ENCODE measurements at regions not wholly inside any gene's neighbourhood (a gene's known extent, or its start where the extent isn't known, plus 50 kb on each side); places are given as distances from the start of the nearest gene placed in this dataset.
"Not testable (repeated sequence)": the region's sequence is repeated elsewhere in the genome, so short reads cannot be mapped to it uniquely, and the experiment has no call there.

DNA sequence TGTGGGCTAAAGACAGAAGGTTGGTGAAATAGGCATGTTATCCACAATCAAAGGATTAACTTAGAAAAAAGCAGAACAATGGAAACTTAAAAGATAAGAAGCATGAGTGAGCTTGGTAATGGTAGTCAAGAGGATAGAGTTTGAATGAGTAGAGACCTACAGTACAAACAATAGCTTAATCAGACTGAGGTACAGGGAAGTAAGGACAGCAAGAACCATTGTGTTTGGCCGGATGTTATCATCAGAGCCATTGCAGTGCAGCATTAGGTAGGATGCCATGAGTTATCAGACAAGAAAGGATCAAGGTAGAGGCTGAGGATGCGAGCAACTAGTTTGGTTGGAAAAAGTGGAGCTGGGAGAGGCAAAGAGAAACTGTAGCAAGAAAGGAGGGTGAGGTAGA is 353.3 kb upstream of the VSTM2A start:
- Histone ChIP-seq H3K27me3 (ENCODE audit: insufficient read depth, low read depth) (no peaks in the 10 kb centered on the region), H3K4me1 (ENCODE audit: low read depth, poor library complexity, severe bottlenecking) (no peaks in the 10 kb centered on the region), H4K20me1 (ENCODE audit: insufficient read depth) (no peaks in the 10 kb centered on the region), H3K79me2 (ENCODE audit: insufficient read depth, low read depth) (no peaks in the 10 kb centered on the region), H3K4me3 (IDR thresholded peaks at IDR 0.05; ENCODE audit: insufficient read depth, low read depth, low read length) (no peak overlapping the region), H3K9ac (no peak overlapping the region), H3K27ac (no peak overlapping the region), H3K36me3 (ENCODE audit: insufficient read depth) (no peaks in the 10 kb centered on the region), H3K4me2 (no peak overlapping the region), H2AFZ (ENCODE audit: low read depth) (no peak overlapping the region)
- TF ChIP-seq, protein P1, sequence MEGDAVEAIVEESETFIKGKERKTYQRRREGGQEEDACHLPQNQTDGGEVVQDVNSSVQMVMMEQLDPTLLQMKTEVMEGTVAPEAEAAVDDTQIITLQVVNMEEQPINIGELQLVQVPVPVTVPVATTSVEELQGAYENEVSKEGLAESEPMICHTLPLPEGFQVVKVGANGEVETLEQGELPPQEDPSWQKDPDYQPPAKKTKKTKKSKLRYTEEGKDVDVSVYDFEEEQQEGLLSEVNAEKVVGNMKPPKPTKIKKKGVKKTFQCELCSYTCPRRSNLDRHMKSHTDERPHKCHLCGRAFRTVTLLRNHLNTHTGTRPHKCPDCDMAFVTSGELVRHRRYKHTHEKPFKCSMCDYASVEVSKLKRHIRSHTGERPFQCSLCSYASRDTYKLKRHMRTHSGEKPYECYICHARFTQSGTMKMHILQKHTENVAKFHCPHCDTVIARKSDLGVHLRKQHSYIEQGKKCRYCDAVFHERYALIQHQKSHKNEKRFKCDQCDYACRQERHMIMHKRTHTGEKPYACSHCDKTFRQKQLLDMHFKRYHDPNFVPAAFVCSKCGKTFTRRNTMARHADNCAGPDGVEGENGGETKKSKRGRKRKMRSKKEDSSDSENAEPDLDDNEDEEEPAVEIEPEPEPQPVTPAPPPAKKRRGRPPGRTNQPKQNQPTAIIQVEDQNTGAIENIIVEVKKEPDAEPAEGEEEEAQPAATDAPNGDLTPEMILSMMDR (conservative IDR thresholded peaks at IDR 0.05; ENCODE audit: low read depth, low read length) = no peak

DNA sequence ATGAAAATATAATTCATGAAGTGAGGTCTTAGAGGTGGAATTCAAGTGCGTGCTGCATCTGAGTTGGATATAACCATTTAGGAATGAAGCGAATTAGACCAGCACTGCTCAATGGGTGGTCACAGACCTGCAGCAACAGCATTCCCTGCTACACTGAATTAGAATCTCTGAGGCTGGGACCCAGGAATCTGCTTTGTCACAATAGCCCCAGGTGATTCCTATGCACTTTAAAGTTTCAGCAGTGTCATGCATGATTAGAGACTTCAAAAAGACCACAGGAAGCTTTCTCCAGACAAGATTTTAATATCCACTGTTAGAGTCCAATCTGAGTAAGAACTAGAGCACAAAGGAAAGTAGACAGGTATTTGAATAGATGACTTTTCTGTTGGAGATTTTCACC is 352.8 kb upstream of the VSTM2A start:
- H3K4me3 ChIP-seq (IDR thresholded peaks at IDR 0.05; ENCODE audit: insufficient read depth, low read depth, low read length) = no peak overlapping the region

DNA sequence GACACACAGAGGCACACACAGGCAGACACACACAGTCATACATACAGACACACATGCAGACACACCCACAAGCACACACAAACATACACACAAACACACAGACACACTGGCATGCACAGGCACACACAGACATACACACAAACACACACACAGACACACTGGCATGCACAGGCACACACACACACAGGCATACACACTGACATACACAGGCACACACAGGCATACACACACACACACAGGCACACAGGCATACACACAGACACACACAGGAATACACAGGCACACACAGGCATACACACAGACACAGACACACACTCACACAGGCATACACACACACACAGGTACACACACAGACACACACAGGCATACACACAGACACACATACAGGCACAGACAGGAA is 340.7 kb upstream of the VSTM2A start:
- no peak overlapping the region for H2AFZ ChIP-seq (ENCODE audit: low read depth)
- H3K9ac ChIP-seq = no peak overlapping the region
- no peaks in the 10 kb centered on the region for H3K27me3 ChIP-seq (ENCODE audit: insufficient read depth, low read depth)
- no peaks in the 10 kb centered on the region for H3K4me1 ChIP-seq (ENCODE audit: low read depth, poor library complexity, severe bottlenecking)
- H4K20me1 ChIP-seq (ENCODE audit: insufficient read depth) = no peaks in the 10 kb centered on the region
- H3K27ac ChIP-seq = no peak overlapping the region
- H3K4me3 ChIP-seq (IDR thresholded peaks at IDR 0.05; ENCODE audit: insufficient read depth, low read depth, low read length) = no peak overlapping the region
- no peak overlapping the region for H3K4me2 ChIP-seq
- H3K79me2 ChIP-seq (ENCODE audit: insufficient read depth, low read depth) = no peaks in the 10 kb centered on the region
- TF ChIP-seq, protein P1 (conservative IDR thresholded peaks at IDR 0.05; ENCODE audit: low read depth, low read length) = no peak
- H3K36me3 ChIP-seq (ENCODE audit: insufficient read depth) = no peaks in the 10 kb centered on the region

More for the DNA sequence above, 352.8 kb upstream of the VSTM2A start:
- Histone ChIP-seq H3K79me2 (ENCODE audit: insufficient read depth, low read depth) (no peaks in the 10 kb centered on the region), H3K4me2 (no peak overlapping the region), H2AFZ (ENCODE audit: low read depth) (no peak overlapping the region), H3K27ac (no peak overlapping the region), H4K20me1 (ENCODE audit: insufficient read depth) (no peaks in the 10 kb centered on the region), H3K4me1 (ENCODE audit: low read depth, poor library complexity, severe bottlenecking) (no peaks in the 10 kb centered on the region), H3K27me3 (ENCODE audit: insufficient read depth, low read depth) (no peaks in the 10 kb centered on the region), H3K9ac (no peak overlapping the region), H3K36me3 (ENCODE audit: insufficient read depth) (no peaks in the 10 kb centered on the region)
- TF ChIP-seq, protein P1 (conservative IDR thresholded peaks at IDR 0.05; ENCODE audit: low read depth, low read length) = no peak

DNA sequence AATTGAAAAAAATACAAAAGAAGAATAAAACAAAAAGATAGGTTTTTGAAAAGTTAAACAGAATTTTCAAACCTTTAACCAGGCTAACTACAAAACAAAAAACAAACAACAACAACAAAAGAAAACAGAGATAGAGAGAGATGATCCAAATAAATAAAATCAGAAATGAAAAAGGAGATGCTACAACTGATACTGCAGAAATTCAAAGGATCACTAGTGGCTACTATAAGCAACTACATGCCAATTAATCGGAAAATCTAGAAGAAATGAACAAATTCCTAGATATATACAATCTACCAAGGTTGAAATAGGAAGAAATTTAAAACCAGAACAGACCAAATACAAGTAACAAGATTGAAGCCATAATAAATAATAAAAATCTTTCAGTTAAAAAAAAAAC is 326.8 kb upstream of the VSTM2A start:
- Histone ChIP-seq H2AFZ (ENCODE audit: low read depth) (no peak overlapping the region), H3K27ac (no peak overlapping the region), H3K27me3 (ENCODE audit: insufficient read depth, low read depth) (no peaks in the 10 kb centered on the region), H3K79me2 (ENCODE audit: insufficient read depth, low read depth) (no peaks in the 10 kb centered on the region), H3K9ac (no peak overlapping the region), H3K4me1 (ENCODE audit: low read depth, poor library complexity, severe bottlenecking) (no peaks in the 10 kb centered on the region), H3K36me3 (ENCODE audit: insufficient read depth) (no peaks in the 10 kb centered on the region), H3K4me3 (IDR thresholded peaks at IDR 0.05; ENCODE audit: insufficient read depth, low read depth, low read length) (no peak overlapping the region), H4K20me1 (ENCODE audit: insufficient read depth) (no peaks in the 10 kb centered on the region), H3K4me2 (no peak overlapping the region)
- TF ChIP-seq, protein P1 (conservative IDR thresholded peaks at IDR 0.05; ENCODE audit: low read depth, low read length) = no peak

DNA sequence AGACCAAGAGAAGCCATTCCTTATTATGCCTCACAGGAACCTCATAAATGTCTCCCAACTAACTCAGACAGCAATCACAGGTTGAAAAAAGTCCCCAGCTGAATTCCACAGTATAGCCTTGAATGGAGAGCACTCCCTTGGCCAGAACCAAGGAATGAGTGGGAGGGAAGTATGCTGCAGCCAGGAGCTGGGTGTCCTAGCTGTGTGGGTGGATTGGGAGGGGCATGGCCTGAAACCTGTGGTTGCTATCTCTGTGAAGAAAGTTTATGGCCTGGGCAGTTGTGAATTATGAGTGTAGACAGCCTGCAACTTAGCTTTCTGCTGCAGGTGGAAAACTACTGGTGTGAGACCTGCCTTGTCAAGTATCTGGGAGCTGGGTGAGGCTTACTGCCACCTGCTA is 316.1 kb upstream of the VSTM2A start:
- H3K4me1 ChIP-seq (ENCODE audit: low read depth, poor library complexity, severe bottlenecking); H4K20me1 ChIP-seq (ENCODE audit: insufficient read depth); H2AFZ ChIP-seq (ENCODE audit: low read depth); H3K9ac ChIP-seq; H3K36me3 ChIP-seq (ENCODE audit: insufficient read depth); H3K79me2 ChIP-seq (ENCODE audit: insufficient read depth, low read depth); H3K4me3 ChIP-seq (IDR thresholded peaks at IDR 0.05; ENCODE audit: insufficient read depth, low read depth, low read length); H3K27me3 ChIP-seq (ENCODE audit: insufficient read depth, low read depth); H3K27ac ChIP-seq; H3K4me2 ChIP-seq: not testable (repeated sequence)

Data from KMS-11 (cell line).